NB4 (cell line): ENCODE measurements at regions not wholly inside any gene's neighbourhood (a gene's known extent, or its start where the extent isn't known, plus 50 kb on each side); places are given as distances from the start of the nearest gene placed in this dataset.
A peak's percentile ranks its signal among the peaks of the same experiment; 100 is the strongest.

ENCODE experiments used
- DNase-seq: peaks from one replicate; pipeline ENCODE4 v3.0.0; 2010; ENCODE audit warnings: low read depth
- H3K4me3 ChIP-seq: one replicate; pipeline ENCODE4 v1.5.1; 2011; ENCODE audit warnings: mild to moderate bottlenecking, low read depth, low read length, moderate library complexity
- MYC ChIP-seq: IDR thresholded peaks from 2 replicates; pipeline ENCODE4 v1.6.1; 2011; ENCODE audit warnings: low read depth, low read length
- POLR2A ChIP-seq: IDR thresholded peaks from 2 replicates; pipeline ENCODE4 v1.6.1; 2011; ENCODE audit warnings: mild to moderate bottlenecking; ENCODE audit not compliant: insufficient read length; ENCODE audit errors: extremely low read depth
- TF ChIP-seq, protein P1 (sequence below): IDR thresholded peaks from 2 replicates; pipeline ENCODE4 v1.6.1; 2011; ENCODE audit warnings: low read depth, low read length
- TF ChIP-seq, protein P2 (sequence below): IDR thresholded peaks from one replicate; pipeline ENCODE4 v1.5.1; 2012; ENCODE audit warnings: low read depth, low read length

GRCh38 chr11:122023614-122024250, 92.3 kb downstream of the BLID start:
- H3K4me3 ChIP-seq = no peak overlapping the region
- DNase-seq = no peak
- TF ChIP-seq POLR2A (no peak), MYC (no peak)
- TF ChIP-seq, protein P1, sequence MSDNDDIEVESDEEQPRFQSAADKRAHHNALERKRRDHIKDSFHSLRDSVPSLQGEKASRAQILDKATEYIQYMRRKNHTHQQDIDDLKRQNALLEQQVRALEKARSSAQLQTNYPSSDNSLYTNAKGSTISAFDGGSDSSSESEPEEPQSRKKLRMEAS = no peak
- TF ChIP-seq, protein P2, sequence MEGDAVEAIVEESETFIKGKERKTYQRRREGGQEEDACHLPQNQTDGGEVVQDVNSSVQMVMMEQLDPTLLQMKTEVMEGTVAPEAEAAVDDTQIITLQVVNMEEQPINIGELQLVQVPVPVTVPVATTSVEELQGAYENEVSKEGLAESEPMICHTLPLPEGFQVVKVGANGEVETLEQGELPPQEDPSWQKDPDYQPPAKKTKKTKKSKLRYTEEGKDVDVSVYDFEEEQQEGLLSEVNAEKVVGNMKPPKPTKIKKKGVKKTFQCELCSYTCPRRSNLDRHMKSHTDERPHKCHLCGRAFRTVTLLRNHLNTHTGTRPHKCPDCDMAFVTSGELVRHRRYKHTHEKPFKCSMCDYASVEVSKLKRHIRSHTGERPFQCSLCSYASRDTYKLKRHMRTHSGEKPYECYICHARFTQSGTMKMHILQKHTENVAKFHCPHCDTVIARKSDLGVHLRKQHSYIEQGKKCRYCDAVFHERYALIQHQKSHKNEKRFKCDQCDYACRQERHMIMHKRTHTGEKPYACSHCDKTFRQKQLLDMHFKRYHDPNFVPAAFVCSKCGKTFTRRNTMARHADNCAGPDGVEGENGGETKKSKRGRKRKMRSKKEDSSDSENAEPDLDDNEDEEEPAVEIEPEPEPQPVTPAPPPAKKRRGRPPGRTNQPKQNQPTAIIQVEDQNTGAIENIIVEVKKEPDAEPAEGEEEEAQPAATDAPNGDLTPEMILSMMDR = no peak

DNA sequence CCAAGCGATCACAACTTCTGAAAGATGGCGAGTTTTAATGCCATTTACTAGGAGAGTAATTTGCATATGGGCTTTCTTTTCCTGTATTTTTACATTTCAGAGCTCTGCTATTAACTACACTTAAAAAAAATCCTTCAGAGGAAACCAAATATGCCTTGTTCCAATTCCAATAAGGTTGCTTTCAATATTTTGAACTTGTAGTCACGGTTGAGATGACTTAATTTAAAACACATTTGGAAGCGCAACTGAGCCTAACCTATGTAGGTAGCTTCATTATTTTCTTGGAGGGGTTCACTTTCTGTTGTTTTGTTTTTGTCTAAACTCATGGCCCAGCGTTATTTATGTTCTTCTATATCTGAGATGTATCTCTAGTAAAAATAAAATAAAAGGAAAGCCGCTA, 93.4 kb downstream of the BLID start:
- no peak for DNase-seq
- H3K4me3 ChIP-seq = no peak overlapping the region
- TF ChIP-seq, protein P2 = no peak
- TF ChIP-seq, protein P1 = no peak
- TF ChIP-seq POLR2A (no peak), MYC (no peak)

GRCh38 chr11:122020902-122021301, 95.1 kb downstream of the BLID start:
- DNase-seq = no peak
- TF ChIP-seq, protein P1 = no peak
- TF ChIP-seq, protein P2 = peak; percentile 40
- TF ChIP-seq POLR2A (no peak), MYC (no peak)

DNA sequence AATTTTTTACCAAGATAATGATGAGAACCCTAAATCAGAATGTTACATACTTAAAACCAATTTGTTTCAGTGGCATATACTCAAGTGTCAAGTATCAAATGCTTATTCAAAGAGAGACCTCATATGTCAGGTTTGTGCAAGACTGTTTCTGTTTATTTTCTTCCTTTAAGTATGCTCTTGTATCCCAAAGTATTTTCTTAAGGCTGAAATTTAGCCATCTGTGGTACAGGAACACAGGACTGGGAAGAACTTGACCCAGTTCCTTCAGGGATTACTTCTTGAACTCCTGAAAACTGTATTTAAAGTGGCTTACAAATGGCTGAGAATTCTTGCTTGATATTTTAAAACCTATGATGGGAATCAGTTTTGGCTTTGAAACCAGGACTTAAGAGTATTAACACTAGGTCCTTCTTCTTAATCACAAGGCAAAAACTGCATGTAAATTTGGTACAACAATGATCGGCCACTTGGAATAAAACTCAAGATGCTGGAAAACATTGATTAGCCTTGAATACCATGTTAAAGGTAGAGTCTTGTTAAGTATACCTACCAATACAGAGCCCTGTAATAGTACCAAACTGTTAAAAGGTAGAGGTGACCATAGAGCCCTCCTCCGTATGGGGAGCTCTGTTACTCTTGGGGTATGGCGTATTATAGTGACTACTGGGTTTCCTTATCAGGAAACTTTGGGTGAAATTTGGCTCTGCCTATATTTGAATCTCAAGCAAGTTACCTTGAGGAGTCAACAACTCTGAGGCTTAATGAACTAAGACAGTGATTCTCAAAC, 95.9 kb downstream of the BLID start:
- TF ChIP-seq, protein P1 = no peak
- TF ChIP-seq POLR2A (no peak), MYC (no peak)
- TF ChIP-seq, protein P2 = no peak
- DNase-seq = no peak
- H3K4me3 ChIP-seq = no peak overlapping the region

More at GRCh38 chr11:122020902-122021301, 95.1 kb downstream of the BLID start:
- no peak overlapping the region for H3K4me3 ChIP-seq

- TF ChIP-seq, protein P2 = no peak
- TF ChIP-seq MYC (no peak), POLR2A (no peak)
- TF ChIP-seq, protein P1 = no peak
- no peak for DNase-seq
Observed at GRCh38 chr11:122007601-122008071, 108.4 kb downstream of the BLID start.

More at GRCh38 chr11:122007601-122008071, 108.4 kb downstream of the BLID start:
- no peak overlapping the region for H3K4me3 ChIP-seq
